Breast epithelium (tissue), 3 donors: ENCODE measurements at regions not wholly inside any gene's neighbourhood (a gene's known extent, or its start where the extent isn't known, plus 50 kb on each side); places are given as distances from the start of the nearest gene placed in this dataset.

Source experiments
- CTCF ChIP-seq, 3 donors: fragments of 450-650 bp; IDR thresholded peaks; one replicate each; pipeline ENCODE4 v1.5.1; 2016 to 2017; ENCODE audit warnings: antibody characterized with exemption in 3 of 3, mild to moderate bottlenecking in 3 of 3, moderate library complexity in 3 of 3
- POLR2A ChIP-seq: fragments of 450-650 bp; IDR thresholded peaks from one replicate; pipeline ENCODE4 v1.6.1; 2016; ENCODE audit warnings: antibody characterized with exemption, mild to moderate bottlenecking, moderate library complexity
- POLR2AphosphoS5 ChIP-seq, 3 donors: sonication (generic); formaldehyde crosslinking; IDR thresholded peaks; one replicate each; pipeline ENCODE4 v1.6.1; 2017; ENCODE audit warnings: antibody characterized with exemption in 3 of 3

GRCh38 chr14:49972823-49973222 is 79.9 kb downstream of the ARF6 start:
- TF ChIP-seq POLR2A (no peak), CTCF (IDR thresholded peaks at IDR 0.05) (no peak), POLR2AphosphoS5 (IDR thresholded peaks at IDR 0.05) (peak in 1 of 3 donors; percentile 25)
